Lower leg skin (tissue), 3 donors: ENCODE measurements at regions not wholly inside any gene's neighbourhood (a gene's known extent, or its start where the extent isn't known, plus 50 kb on each side); places are given as distances from the start of the nearest gene placed in this dataset.

Experiments
- POLR2A ChIP-seq, 2 donors: fragments of 450-650 bp; IDR thresholded peaks; one replicate each; pipeline ENCODE4 v1.6.1; 2016 to 2017; ENCODE audit warnings: antibody characterized with exemption in 2 of 2, mild to moderate bottlenecking in 1 of 2, moderate library complexity in 1 of 2
- TF ChIP-seq, protein P1 (sequence below), 3 donors: fragments of 450-650 bp; IDR thresholded peaks; one replicate each; pipeline ENCODE4 v1.5.1; 2016; ENCODE audit warnings: antibody characterized with exemption in 3 of 3, mild to moderate bottlenecking in 3 of 3, moderate library complexity in 2 of 3

- TF ChIP-seq, protein P1, sequence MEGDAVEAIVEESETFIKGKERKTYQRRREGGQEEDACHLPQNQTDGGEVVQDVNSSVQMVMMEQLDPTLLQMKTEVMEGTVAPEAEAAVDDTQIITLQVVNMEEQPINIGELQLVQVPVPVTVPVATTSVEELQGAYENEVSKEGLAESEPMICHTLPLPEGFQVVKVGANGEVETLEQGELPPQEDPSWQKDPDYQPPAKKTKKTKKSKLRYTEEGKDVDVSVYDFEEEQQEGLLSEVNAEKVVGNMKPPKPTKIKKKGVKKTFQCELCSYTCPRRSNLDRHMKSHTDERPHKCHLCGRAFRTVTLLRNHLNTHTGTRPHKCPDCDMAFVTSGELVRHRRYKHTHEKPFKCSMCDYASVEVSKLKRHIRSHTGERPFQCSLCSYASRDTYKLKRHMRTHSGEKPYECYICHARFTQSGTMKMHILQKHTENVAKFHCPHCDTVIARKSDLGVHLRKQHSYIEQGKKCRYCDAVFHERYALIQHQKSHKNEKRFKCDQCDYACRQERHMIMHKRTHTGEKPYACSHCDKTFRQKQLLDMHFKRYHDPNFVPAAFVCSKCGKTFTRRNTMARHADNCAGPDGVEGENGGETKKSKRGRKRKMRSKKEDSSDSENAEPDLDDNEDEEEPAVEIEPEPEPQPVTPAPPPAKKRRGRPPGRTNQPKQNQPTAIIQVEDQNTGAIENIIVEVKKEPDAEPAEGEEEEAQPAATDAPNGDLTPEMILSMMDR (IDR thresholded peaks at IDR 0.05) = no peak
- no peak for TF ChIP-seq POLR2A (IDR thresholded peaks at IDR 0.05)
Measured at GRCh38 chr18:34320267-34320666, 95.6 kb upstream of the NOL4 start.
